ENCODE measurements at regions not wholly inside any gene's neighbourhood (a gene's known extent, or its start where the extent isn't known, plus 50 kb on each side); places are given as distances from the start of the nearest gene placed in this dataset.
A peak's percentile ranks its signal among the peaks of the same experiment; 100 is the strongest.

GRCh38 chr20:50343125-50343489 is 152.5 kb downstream of the CEBPB start:
- no peak for DNase-seq (ENCODE audit: low spot score)

DNA sequence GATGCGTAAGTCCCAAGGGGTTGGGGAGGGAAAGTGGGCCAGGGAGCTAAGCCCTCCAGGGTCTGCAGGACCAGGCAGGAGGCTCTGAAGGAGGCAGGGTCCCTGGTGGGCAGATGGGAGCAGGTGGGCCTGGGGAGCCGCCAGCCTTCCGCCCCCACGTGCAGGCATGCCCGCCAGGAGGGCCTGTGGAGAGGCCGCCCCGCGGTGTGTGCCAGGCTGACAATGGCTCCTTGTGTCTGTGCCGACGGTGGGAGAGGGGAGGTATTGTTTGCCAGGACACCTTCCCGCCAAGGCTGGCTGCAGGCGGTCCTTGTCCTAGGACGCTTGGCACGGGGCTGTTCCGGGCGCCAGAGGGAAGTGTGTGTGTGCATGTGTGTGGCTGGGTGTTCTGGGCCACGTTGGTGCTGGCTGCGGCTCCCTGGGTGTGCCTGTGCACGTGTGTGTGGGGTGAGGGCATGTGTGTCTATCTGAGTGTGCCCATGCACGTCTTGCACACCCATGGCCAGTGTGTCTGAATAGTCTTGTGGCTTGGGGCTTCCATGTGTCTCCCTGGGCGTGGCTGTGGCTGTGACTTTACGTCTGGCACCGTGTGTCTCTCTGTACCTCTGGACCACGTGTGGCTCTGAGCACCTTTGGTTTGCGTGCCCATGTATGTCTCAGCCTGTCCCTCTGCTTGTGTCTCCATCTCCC is 153.0 kb downstream of the CEBPB start:
- no peak for DNase-seq (ENCODE audit: low spot score)

DNA sequence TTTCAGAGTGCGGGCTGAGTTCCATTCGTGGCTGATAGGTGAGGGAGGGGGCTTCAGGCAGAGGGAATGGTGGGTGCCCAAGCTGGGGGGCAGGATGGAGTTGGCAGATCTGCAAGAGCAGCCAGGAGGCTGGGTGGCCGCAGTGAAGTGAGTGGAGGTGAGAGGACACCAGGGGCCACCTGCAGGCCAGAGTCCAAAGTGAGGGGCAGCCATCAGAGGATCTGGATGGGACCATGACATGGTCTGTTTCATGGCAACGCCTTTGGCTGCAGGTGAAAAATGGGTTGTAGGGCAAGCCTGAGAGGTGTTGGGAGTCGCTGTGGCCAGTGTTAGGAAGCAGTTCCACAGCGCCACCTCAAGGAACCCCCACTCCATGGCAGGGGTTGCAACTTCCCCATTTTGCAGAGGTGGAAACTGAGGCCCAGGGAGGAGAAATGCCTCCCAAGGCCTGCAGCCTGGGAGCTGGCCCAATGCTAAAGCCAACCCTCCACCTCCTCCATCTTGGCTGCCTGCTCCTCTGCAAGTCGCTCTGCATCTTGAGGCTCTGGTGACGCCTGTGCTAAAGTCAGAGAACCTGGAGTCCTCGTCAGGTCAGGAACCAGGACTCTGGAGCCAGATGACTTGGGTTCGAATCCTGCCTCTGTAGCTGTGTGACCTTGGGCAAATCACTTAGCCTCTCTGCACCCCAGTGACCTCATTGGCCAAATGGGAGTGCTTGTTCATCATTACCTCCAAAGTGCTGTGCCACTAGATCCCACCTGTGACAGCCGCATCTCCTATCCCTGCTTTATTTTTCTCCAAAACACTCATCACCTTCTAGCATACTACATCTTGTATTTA is 153.8 kb downstream of the CEBPB start:
- DNase-seq (ENCODE audit: low spot score) = no peak

DNA sequence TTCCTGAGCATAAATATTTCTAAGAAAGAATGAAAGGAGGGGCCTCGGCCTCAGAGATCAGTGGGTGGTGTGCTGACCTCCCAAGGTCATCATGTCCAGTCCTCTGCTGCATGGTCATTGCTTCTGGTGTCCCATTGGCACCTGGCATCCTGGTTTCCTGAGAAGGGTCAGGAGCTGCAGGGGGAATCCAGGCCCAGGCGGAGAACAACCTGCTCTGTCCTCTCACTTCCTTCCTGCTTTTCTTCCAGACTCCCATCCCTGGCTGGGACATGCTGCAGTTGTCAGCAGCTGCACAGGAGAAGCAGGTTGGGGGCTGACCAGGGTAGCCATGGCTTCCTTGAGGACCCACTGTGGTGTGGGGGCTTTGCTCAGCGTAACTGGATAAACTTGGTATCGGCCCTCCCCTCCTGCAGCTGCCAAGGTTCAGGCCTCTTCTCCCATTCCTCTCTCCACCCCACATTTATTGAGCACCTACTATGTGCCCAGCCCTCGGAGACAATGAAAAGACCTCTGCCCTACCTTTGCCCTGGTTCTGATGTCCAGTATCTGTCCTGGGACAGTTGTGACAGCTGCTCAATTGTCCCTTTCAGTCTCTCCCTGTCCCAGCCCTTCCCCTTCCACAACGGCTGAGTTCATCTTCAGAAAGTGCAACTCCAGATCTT is 155.2 kb downstream of the CEBPB start:
- no peak for DNase-seq (ENCODE audit: low spot score)

- peak; percentile 50 for DNase-seq (ENCODE audit: low spot score)
Observed at GRCh38 chr20:50346374-50347283, 156.0 kb downstream of the CEBPB start.

GRCh38 chr20:50347284-50348063 is 156.8 kb downstream of the CEBPB start:
- DNase-seq (ENCODE audit: low spot score) = no peak

GRCh38 chr20:50348096-50348495 is 157.5 kb downstream of the CEBPB start:
- DNase-seq (ENCODE audit: low spot score) = no peak

DNA sequence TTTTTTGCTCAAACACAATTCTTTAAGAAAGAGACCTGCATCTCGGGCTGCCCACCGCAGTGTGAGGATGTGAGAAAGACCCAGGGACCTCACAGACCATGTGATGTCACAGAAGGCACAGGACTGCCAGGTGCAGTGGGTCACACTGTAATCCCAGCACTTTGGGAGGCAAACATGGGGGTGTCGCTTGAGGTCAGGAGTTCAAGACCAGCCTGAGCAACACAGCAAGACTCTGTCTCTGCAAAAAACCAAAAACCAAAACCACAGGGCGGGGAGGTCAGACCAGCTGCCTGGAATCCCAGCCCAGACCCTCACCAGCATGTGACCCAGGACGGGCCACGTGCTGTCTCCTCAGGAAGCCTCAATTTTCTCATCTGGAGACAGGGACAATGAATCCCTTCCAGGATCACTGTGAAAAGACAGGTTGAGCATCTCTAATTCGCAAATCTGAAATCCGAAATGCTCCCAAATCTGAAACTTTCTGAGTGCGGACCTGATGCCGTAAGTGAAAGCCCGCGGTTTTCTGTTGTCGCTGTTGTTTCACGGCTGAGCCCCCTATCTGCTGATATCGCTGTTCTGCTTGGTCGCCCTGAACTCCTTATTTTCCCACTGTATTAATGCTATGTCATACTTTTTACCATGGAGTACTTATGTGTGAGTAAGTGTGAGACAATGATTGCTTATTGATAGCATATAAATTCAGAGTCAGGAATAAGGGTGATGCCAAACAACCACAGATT is 159.5 kb upstream of the PTPN1 start:
- DNase-seq (ENCODE audit: low spot score) = no peak

- no peak for DNase-seq (ENCODE audit: low spot score)
Observed at GRCh38 chr20:50351541-50351940, 158.6 kb upstream of the PTPN1 start.

DNA sequence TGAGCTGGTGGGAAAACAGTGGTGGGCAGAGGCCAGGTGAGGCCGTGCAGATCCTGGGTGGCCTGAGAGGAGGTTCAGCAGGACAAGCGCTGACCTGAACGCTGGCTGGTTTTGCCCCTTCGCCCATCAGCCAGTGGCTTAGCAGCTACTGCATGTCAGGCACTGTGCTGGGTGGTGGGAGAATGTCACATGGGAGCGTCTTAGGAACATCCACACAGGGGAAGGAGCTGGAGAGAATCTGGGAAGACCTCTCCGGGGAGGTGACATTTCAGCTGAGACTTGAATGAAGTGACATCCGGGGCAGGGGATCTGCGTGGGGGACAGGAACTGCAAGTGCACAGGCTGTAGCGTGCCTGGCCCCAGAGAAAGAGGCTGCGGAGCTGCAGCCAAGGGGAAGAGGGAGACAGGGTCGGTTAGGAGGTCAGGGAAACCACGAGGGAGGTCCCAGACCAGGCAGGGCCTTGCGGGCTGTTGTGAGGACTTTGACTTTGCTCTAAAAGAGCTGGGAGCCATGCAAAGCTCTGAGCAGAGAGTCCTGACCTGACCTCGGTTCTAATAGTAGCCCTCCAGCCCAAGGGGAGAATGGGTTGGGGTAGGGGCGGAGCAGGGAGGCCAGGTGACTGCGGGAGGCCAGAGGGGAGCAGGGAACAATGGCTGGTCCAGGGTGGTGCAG is 156.8 kb upstream of the PTPN1 start:
- no peak for DNase-seq (ENCODE audit: low spot score)

- DNase-seq (ENCODE audit: low spot score) = no peak
Observed at GRCh38 chr20:50354721-50355589, 155.2 kb upstream of the PTPN1 start.

GRCh38 chr20:50355590-50356524 is 154.3 kb upstream of the PTPN1 start:
- DNase-seq (ENCODE audit: low spot score) = no peak

DNA sequence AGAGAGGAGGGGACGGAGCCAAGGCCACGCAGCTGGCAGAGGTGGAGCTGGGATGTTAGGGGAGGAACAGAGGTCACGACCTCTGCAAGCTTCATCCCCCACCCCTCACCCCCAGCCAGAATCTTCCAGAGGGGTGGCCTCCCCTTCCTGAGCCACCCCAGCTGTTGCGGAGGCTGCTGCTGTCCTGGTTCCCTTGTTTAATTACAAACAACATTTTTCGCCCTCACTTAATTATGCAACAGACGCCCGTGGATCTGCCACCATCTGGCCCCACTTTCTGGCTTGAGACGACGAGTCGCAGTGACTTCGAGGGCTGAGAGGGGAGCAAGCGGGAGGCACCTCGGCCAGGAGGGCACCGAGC is 153.7 kb upstream of the PTPN1 start:
- DNase-seq (ENCODE audit: low spot score) = no peak

DNA sequence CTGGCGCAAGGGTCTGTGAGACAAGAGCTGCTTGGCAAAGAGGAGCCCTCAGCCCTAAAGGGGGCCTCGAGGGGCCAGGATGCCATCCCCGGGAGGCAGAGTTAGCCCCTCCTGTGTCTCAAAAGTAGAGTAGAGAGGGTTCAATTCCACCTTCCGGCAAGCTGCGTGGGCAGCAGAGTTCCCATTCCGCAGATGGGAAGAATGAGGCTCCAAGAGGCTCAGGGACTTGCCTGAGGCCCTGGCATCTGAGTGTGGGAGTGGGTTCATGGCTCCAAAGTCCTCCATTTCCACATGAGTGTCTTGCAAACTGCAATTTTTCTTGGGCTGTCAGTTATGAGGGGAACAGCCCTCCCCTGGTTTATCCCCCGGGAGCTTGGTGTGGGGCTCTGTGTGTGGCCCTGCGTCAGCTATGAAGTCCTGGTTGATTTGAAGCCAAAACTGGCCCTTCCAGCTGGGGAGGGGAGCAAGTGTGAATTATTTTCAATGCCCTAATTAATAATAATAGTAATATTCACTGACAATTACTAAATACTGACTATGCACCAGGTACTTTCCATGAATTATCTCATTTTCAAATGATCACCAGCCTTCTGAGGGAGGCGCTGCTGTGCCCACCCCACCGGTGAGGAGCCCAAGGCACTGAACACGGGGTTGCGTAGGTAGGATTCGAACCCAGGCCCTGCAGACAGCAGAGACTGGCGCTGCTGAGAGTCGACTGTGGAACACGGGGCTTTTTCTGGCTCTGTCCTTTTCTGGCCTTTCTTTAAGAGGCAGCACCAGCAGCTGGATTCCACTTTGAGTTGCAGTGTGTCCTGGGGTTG is 153.0 kb upstream of the PTPN1 start:
- DNase-seq (ENCODE audit: low spot score) = no peak

- DNase-seq (ENCODE audit: low spot score) = no peak
Observed at GRCh38 chr20:50357783-50358161, 152.4 kb upstream of the PTPN1 start.

- no peak for DNase-seq (ENCODE audit: low spot score)
Observed at GRCh38 chr20:50358166-50358565, 152.0 kb upstream of the PTPN1 start.

DNA sequence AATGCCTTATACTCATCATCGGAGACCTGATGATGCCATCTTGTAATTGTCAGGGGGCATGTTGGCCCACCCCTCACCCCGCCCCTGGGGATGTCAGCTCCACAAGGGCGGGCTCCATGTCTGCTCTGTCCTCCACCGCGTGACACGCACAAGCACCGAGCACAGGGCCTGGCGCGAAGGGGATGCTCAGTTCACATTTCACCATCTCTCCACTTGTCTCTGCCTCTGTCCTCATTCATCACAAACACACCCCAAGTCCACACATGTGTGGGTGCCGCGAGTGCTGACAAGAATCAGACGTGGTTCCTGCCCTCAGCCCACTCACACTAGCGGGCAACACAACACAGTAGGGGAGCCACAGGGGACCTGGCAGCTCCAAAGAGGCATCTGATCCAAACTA is 151.2 kb upstream of the PTPN1 start:
- DNase-seq (ENCODE audit: low spot score) = no peak
